Erythroblast (primary cell): ENCODE measurements at regions not wholly inside any gene's neighbourhood (a gene's known extent, or its start where the extent isn't known, plus 50 kb on each side); places are given as distances from the start of the nearest gene placed in this dataset.

Source experiments
- GATA1 ChIP-seq: IDR thresholded peaks from 2 replicates; pipeline ENCODE4 v1.6.1; 2011; ENCODE audit warnings: low read depth, mild to moderate bottlenecking, control low read depth, low read length, moderate library complexity
- POLR2A ChIP-seq: IDR thresholded peaks from 2 replicates; pipeline ENCODE4 v1.6.1; 2011; ENCODE audit warnings: mild to moderate bottlenecking, low read length

DNA sequence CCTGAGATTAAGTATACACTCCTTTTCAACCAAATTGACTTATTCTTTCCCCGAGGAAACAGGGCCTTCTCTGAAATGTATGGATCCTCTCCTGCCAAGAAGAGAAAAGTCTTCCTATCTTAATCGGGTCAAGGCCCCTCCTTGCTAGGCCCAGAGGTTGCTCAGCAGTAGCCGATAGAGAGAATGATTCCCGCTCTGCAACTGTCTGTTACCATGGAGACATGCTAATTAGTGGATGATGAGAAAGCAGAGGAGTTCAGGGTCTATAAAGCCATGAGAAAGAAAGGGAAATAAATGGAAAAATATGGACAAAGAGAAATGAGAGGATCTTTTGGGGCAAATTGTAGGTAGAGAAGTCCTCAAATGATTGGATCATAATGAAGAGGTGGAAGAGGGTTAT, 103.5 kb downstream of the POU4F1 start:
- TF ChIP-seq POLR2A (no peak), GATA1 (no peak)
